DND-41 (cell line): ENCODE measurements at regions not wholly inside any gene's neighbourhood (a gene's known extent, or its start where the extent isn't known, plus 50 kb on each side); places are given as distances from the start of the nearest gene placed in this dataset.
"Not testable (repeated sequence)": the region's sequence is repeated elsewhere in the genome, so short reads cannot be mapped to it uniquely, and the experiment has no call there.

Source experiments
- ATAC-seq: fragments of 200-7000 bp; cut with Tn5 transposase; 3 replicates; pipeline ENCODE4 v1.9.1; 2021; ENCODE audit warnings: low read depth; ENCODE audit not compliant: insufficient read depth
- DNase-seq: peaks from one replicate; pipeline ENCODE4 v3.0.0-alpha.2; 2020
- H2AFZ ChIP-seq: 2 replicates; pipeline ENCODE4 v1.6.0; 2012; ENCODE audit warnings: low read depth, low read length
- H3K27ac ChIP-seq: 2 replicates; pipeline ENCODE4 v1.5.1; 2012; ENCODE audit warnings: low read length, inconsistent platforms
- H3K27me3 ChIP-seq: fragments of 200-600 bp; sonication (generic); 2 replicates; pipeline ENCODE4 v1.6.0; 2012; ENCODE audit warnings: low read length, mild to moderate bottlenecking, inconsistent platforms; ENCODE audit not compliant: insufficient read depth, poor library complexity
- H3K36me3 ChIP-seq: 2 replicates; pipeline ENCODE4 v1.5.1; 2012; ENCODE audit warnings: low read length, inconsistent platforms; ENCODE audit not compliant: insufficient read depth
- H3K4me1 ChIP-seq: 2 replicates; pipeline ENCODE4 v1.5.1; 2012; ENCODE audit warnings: mild to moderate bottlenecking, low read length; ENCODE audit not compliant: insufficient read depth
- H3K4me2 ChIP-seq: 2 replicates; pipeline ENCODE4 v1.6.0; 2012; ENCODE audit warnings: mild to moderate bottlenecking, moderate library complexity, low read length, inconsistent platforms; ENCODE audit not compliant: insufficient read depth
- H3K4me3 ChIP-seq, 2 experiments: fragments of 200-600 bp in 1 of 2; shearing (Covaris generic) in 1 of 2; 2 replicates each; pipeline ENCODE4 v1.5.1; 2012 to 2016; ENCODE audit warnings: inconsistent platforms in 2 of 2, low read length in 2 of 2, mild to moderate bottlenecking in 2 of 2, low read depth in 1 of 2, moderate library complexity in 1 of 2
- H3K79me2 ChIP-seq: 2 replicates; pipeline ENCODE4 v1.6.0; 2012; ENCODE audit warnings: low read length, inconsistent platforms; ENCODE audit not compliant: insufficient read depth
- H3K9ac ChIP-seq: 2 replicates; pipeline ENCODE4 v1.6.0; 2012; ENCODE audit warnings: low read depth, mild to moderate bottlenecking, inconsistent platforms, low read length, moderate library complexity
- H3K9me3 ChIP-seq: 2 replicates; pipeline ENCODE4 v1.5.1; 2012; ENCODE audit warnings: low read length, moderate library complexity, mild to moderate bottlenecking, inconsistent platforms; ENCODE audit not compliant: insufficient read depth, severe bottlenecking
- H4K20me1 ChIP-seq: 2 replicates; pipeline ENCODE4 v1.6.0; 2012; ENCODE audit warnings: low read length; ENCODE audit not compliant: insufficient read depth
- EZH2 ChIP-seq: IDR thresholded peaks from 3 replicates; pipeline ENCODE4 v1.6.1; 2012; ENCODE audit warnings: borderline replicate concordance, low read depth, mild to moderate bottlenecking, moderate library complexity, low read length, inconsistent platforms; ENCODE audit not compliant: severe bottlenecking
- TF ChIP-seq, protein P1 (sequence below): IDR thresholded peaks from 2 replicates; pipeline ENCODE4 v1.5.1; 2012; ENCODE audit warnings: borderline replicate concordance, low read length, moderate library complexity, mild to moderate bottlenecking; ENCODE audit not compliant: poor library complexity, severe bottlenecking; ENCODE audit errors: extremely low read depth

DNA sequence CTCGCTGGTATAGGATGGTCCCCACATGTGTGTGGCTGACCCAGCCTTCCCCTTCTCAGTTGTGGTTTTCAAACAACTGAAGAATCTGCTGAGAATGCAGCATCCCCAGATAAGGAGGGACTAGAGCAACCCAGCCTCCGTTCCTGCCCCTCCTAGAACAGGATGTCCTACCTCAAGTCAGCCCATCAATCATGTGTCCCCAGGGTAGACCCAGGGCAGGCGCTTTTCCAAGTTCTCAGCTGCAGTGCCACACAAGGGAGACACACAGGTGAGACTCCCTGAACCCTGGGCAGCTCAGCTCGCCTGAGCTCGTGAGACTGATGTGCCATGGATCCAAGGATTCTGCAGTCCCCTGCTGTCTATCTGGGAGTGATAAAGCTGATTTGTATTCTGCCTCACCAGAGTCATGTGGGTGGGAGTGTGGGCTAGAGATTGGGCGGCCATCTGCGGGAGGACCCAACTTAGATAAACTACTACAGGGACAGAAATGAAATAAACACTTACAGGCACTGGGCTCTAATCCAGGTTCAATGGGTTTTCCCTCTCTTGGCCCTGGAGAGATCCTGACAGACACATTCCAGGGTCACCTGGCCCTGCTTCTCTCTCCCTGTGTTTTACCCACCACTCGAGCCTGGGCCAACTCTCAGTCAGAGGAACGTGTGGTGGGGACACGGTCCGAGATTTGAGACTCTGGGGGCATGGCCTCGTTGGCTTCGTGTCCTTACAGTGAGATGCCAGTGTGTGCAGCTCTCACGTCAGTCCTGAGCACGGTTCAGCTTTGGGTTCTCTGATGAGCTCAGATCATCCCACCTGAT is 303.5 kb upstream of the SFSWAP start:
- TF ChIP-seq, protein P1, sequence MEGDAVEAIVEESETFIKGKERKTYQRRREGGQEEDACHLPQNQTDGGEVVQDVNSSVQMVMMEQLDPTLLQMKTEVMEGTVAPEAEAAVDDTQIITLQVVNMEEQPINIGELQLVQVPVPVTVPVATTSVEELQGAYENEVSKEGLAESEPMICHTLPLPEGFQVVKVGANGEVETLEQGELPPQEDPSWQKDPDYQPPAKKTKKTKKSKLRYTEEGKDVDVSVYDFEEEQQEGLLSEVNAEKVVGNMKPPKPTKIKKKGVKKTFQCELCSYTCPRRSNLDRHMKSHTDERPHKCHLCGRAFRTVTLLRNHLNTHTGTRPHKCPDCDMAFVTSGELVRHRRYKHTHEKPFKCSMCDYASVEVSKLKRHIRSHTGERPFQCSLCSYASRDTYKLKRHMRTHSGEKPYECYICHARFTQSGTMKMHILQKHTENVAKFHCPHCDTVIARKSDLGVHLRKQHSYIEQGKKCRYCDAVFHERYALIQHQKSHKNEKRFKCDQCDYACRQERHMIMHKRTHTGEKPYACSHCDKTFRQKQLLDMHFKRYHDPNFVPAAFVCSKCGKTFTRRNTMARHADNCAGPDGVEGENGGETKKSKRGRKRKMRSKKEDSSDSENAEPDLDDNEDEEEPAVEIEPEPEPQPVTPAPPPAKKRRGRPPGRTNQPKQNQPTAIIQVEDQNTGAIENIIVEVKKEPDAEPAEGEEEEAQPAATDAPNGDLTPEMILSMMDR = no peak
- TF ChIP-seq EZH2 = no peak
- ATAC-seq (no peak), DNase-seq (no peak)
- H3K27ac ChIP-seq = no peak overlapping the region
- H3K9ac ChIP-seq = no peak overlapping the region
- no peaks in the 10 kb centered on the region for H3K79me2 ChIP-seq
- H3K4me2 ChIP-seq = no peak overlapping the region
- no peaks in the 10 kb centered on the region for H3K27me3 ChIP-seq
- no peaks in the 10 kb centered on the region for H3K4me1 ChIP-seq
- H4K20me1 ChIP-seq = no peaks in the 10 kb centered on the region
- no peaks in the 10 kb centered on the region for H3K36me3 ChIP-seq
- no peak overlapping the region for H3K4me3 ChIP-seq
- no peak overlapping the region for H2AFZ ChIP-seq
- H3K9me3 ChIP-seq = no peaks in the 10 kb centered on the region

GRCh38 chr12:131408036-131408365 is 302.9 kb upstream of the SFSWAP start:
- Histone ChIP-seq H3K79me2 (no peaks in the 10 kb centered on the region), H2AFZ (no peak overlapping the region), H3K27me3 (no peaks in the 10 kb centered on the region), H3K9ac (no peak overlapping the region), H4K20me1 (no peaks in the 10 kb centered on the region), H3K9me3 (no peaks in the 10 kb centered on the region), H3K4me1 (no peaks in the 10 kb centered on the region), H3K4me3 (no peak overlapping the region), H3K36me3 (no peaks in the 10 kb centered on the region), H3K4me2 (no peak overlapping the region), H3K27ac (no peak overlapping the region)
- no peak for ATAC-seq
- no peak for TF ChIP-seq EZH2
- no peak for DNase-seq

GRCh38 chr12:131408484-131408883 is 302.4 kb upstream of the SFSWAP start:
- no peak overlapping the region for H3K4me3 ChIP-seq
- no peak overlapping the region for H3K4me2 ChIP-seq
- H3K4me1 ChIP-seq = no peaks in the 10 kb centered on the region
- DNase-seq = no peak
- no peaks in the 10 kb centered on the region for H3K9me3 ChIP-seq
- H3K36me3 ChIP-seq = no peaks in the 10 kb centered on the region
- no peaks in the 10 kb centered on the region for H3K79me2 ChIP-seq
- ATAC-seq = no peak
- H3K9ac ChIP-seq = no peak overlapping the region
- H3K27me3 ChIP-seq = no peaks in the 10 kb centered on the region
- TF ChIP-seq, protein P1 = no peak
- TF ChIP-seq EZH2 = no peak
- H3K27ac ChIP-seq = no peak overlapping the region
- no peaks in the 10 kb centered on the region for H4K20me1 ChIP-seq
- H2AFZ ChIP-seq = no peak overlapping the region

GRCh38 chr12:131409211-131409610 is 301.7 kb upstream of the SFSWAP start:
- Histone ChIP-seq H2AFZ (no peak overlapping the region), H3K79me2 (no peaks in the 10 kb centered on the region), H3K4me3 (no peak overlapping the region), H3K4me1 (no peaks in the 10 kb centered on the region), H3K9me3 (no peaks in the 10 kb centered on the region), H4K20me1 (no peaks in the 10 kb centered on the region), H3K9ac (no peak overlapping the region), H3K27me3 (no peaks in the 10 kb centered on the region), H3K4me2 (no peak overlapping the region), H3K36me3 (no peaks in the 10 kb centered on the region), H3K27ac (no peak overlapping the region)
- ATAC-seq = no peak
- DNase-seq = no peak
- no peak for TF ChIP-seq EZH2
- TF ChIP-seq, protein P1 = no peak

- H3K27ac ChIP-seq, H3K9me3 ChIP-seq, H2AFZ ChIP-seq, H3K4me3 ChIP-seq, H3K4me1 ChIP-seq, H3K9ac ChIP-seq, H4K20me1 ChIP-seq, H3K4me2 ChIP-seq, H3K36me3 ChIP-seq, DNase-seq, H3K79me2 ChIP-seq, ATAC-seq, H3K27me3 ChIP-seq: not testable (repeated sequence)
Measured at GRCh38 chr12:131411827-131412226, 299.1 kb upstream of the SFSWAP start.
